SJSA1 (cell line): ENCODE measurements at regions not wholly inside any gene's neighbourhood (a gene's known extent, or its start where the extent isn't known, plus 50 kb on each side); places are given as distances from the start of the nearest gene placed in this dataset.
"Not testable (repeated sequence)": the region's sequence is repeated elsewhere in the genome, so short reads cannot be mapped to it uniquely, and the experiment has no call there.

Experiments
- DNase-seq, 2 experiments: peaks; one replicate each; pipeline ENCODE4 v3.0.0-alpha.2; 2015 to 2020; ENCODE audit warnings: low spot score in 2 of 2, low read depth in 1 of 2
- H3K27ac ChIP-seq: fragments of 250-450 bp; sonication (Bioruptor Pico); 2 replicates; pipeline ENCODE4 v1.5.1; 2020; ENCODE audit warnings: mild to moderate bottlenecking, moderate library complexity
- H3K27me3 ChIP-seq: fragments of 250-450 bp; sonication (Bioruptor Pico); replicated peaks from 2 replicates; pipeline ENCODE4 v1.5.1; 2020; ENCODE audit warnings: mild to moderate bottlenecking, moderate library complexity
- H3K36me3 ChIP-seq: fragments of 250-450 bp; sonication (Bioruptor Pico); 2 replicates; pipeline ENCODE4 v1.5.1; 2020; ENCODE audit warnings: mild to moderate bottlenecking
- H3K4me1 ChIP-seq: fragments of 250-450 bp; sonication (Bioruptor Pico); replicated peaks from 2 replicates; pipeline ENCODE4 v1.6.1; 2021; ENCODE audit warnings: mild to moderate bottlenecking
- H3K4me3 ChIP-seq: fragments of 250-450 bp; sonication (Bioruptor Pico); 2 replicates; pipeline ENCODE4 v1.5.1; 2020; ENCODE audit warnings: mild to moderate bottlenecking
- H3K9me3 ChIP-seq: fragments of 250-450 bp; sonication (Bioruptor Pico); replicated peaks from 2 replicates; pipeline ENCODE4 v1.5.1; 2020; ENCODE audit warnings: mild to moderate bottlenecking

DNA sequence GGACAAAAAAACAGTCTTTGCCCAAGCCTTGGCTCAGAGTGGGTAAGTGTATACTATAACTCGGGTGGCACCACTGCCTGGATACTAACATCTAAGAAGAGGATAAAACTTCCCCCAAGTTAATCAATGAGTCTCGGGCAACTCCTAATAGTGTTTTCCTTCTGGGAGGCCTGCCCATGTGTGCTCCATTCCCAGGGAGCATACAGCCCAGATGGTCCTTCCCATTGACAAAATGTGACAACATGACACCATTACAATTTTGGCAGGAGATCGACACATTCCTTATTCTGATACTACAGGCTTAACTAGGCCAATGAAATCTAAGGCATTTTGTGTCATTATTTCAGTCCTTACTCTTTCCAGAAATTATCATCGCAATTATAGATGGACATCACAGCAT is 52.7 kb upstream of the CRIM1 start:
- H3K27ac ChIP-seq, result no peak overlapping the region
- H3K4me1 ChIP-seq, result peaks cover 7% of the 10 kb centered on the region; the same call in 1 of the 2 replicates
- no peaks in the 10 kb centered on the region for H3K36me3 ChIP-seq
- no peaks in the 10 kb centered on the region for H3K27me3 ChIP-seq
- no peaks in the 10 kb centered on the region for H3K9me3 ChIP-seq
- no peak for DNase-seq
- no peak overlapping the region for H3K4me3 ChIP-seq

DNA sequence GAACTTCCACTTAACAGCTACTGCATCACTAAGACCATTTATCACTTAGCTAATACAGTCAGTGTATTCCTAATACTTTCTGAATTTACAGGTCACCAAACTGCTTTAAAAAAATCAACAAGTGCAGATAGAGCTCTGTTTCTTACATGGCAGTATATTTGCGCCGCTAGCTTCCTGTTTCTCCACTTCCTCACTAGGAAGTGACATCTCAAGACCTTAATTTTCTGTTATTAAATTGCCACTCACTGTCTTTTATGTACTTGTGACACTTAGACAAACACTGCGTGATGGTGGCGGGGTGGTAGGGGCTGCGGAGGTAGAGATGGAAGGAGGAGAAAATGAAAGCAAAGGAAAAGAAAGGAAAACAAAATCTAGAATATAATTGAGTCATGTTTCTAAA is 53.7 kb upstream of the CRIM1 start:
- H3K27ac ChIP-seq, result no peak overlapping the region
- no peaks in the 10 kb centered on the region for H3K9me3 ChIP-seq
- no peak for DNase-seq
- no peaks in the 10 kb centered on the region for H3K27me3 ChIP-seq
- no peaks in the 10 kb centered on the region for H3K36me3 ChIP-seq
- H3K4me1 ChIP-seq, result peaks cover 7% of the 10 kb centered on the region; the same call in 1 of the 2 replicates
- no peak overlapping the region for H3K4me3 ChIP-seq

DNA sequence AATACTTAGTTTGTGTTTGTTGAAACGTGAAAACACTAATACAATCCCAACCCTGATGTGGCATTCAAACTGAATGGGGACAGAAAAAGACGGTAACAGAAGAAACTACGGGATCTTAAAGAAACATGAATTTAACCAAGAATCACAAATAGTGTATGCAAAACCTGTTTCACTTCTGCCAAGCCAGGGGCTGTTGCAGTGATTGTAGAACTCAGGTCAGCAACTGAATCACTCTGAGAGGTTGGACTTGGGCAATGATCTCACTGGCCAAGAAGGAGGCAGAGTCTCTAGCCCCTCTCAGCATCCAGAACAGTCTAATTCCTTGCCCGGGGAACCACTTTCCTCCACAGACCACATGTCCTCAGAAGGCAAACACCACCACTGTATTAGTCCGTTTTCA is 54.9 kb upstream of the CRIM1 start:
- DNase-seq, result no peak
- no peaks in the 10 kb centered on the region for H3K27me3 ChIP-seq
- H3K27ac ChIP-seq, result no peak overlapping the region
- no peak overlapping the region for H3K4me3 ChIP-seq
- no peaks in the 10 kb centered on the region for H3K9me3 ChIP-seq
- peaks cover 7% of the 10 kb centered on the region; the same call in 1 of the 2 replicates for H3K4me1 ChIP-seq
- no peaks in the 10 kb centered on the region for H3K36me3 ChIP-seq

DNA sequence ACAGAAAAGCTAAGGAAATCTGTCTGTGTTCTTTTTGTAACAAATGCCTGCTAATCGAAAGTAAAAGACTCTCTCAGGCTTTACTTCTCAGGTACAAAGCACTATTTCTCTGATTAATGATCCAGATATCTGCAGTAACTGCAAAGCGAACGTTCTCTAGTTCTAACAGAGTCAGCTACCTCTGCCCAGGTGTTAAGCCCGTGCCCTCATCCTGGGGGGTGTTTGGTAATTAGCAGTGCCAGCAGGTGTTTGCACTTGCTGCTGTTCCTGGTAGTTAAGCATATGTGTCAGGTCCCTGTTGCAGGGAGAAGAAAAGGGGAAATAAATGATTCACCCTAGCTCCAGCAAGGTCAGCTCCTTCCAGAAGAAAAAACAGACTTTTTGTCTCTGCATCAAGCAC is 58.8 kb upstream of the CRIM1 start:
- no peak overlapping the region for H3K4me3 ChIP-seq
- no peak for DNase-seq
- H3K9me3 ChIP-seq, result no peaks in the 10 kb centered on the region
- no peaks in the 10 kb centered on the region for H3K27me3 ChIP-seq
- peaks cover 7% of the 10 kb centered on the region; the same call in 1 of the 2 replicates for H3K4me1 ChIP-seq
- no peaks in the 10 kb centered on the region for H3K36me3 ChIP-seq
- no peak overlapping the region for H3K27ac ChIP-seq

DNA sequence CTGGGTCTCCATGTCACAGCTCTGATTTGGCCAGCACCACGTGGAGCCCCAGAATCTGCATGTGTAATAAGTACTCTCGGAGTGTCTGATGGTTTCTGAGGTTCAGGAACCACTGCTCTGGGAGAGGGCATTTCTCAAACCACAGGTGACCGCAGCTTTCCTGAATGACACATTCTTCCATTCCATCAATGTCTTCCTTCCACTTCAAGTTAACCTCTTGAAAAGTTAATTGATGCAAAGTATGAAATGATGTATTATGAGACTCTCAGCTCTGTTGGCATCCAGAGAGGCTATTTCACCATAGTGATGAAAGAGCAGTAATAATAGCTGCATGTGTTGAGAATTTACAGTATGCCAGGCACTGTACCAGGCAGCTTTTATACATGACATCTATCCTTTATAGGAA is 61.3 kb upstream of the CRIM1 start:
- Histone ChIP-seq H3K4me3 (no peak overlapping the region), H3K4me1 (no peaks in the 10 kb centered on the region), H3K27ac (no peak overlapping the region), H3K27me3 (no peaks in the 10 kb centered on the region), H3K36me3 (no peaks in the 10 kb centered on the region), H3K9me3 (no peaks in the 10 kb centered on the region)
- DNase-seq, result no peak

DNA sequence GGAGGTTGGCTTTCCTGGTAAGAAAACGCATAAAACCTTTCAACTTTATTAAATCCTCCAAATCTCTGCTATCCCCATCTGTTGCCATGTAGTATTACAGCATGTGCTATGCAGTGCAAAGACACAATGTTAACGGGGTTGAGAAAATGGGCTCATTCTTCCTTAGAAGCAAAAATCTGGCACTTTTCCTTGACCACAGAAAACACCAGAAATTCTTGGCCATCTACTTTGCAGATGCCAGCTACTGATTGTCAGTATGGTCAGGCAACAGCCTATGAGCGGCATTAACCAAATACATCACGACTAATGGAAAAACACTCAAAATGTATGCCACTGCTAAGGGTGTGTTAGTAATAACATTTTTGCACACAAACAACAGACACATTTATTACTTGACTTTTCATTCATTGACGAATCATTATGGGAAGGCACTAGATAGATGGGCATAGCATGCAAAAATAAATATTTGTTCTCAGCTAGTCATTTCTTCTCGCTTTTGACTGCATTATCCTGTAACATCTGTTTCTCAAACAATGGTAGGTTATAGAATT is 65.2 kb upstream of the CRIM1 start:
- no peaks in the 10 kb centered on the region for H3K36me3 ChIP-seq
- H3K9me3 ChIP-seq, result no peaks in the 10 kb centered on the region
- H3K27ac ChIP-seq, result no peak overlapping the region
- H3K4me1 ChIP-seq, result peaks cover 12% of the 10 kb centered on the region; the same call in 1 of the 2 replicates
- DNase-seq, result no peak
- no peaks in the 10 kb centered on the region for H3K27me3 ChIP-seq
- H3K4me3 ChIP-seq, result no peak overlapping the region

DNA sequence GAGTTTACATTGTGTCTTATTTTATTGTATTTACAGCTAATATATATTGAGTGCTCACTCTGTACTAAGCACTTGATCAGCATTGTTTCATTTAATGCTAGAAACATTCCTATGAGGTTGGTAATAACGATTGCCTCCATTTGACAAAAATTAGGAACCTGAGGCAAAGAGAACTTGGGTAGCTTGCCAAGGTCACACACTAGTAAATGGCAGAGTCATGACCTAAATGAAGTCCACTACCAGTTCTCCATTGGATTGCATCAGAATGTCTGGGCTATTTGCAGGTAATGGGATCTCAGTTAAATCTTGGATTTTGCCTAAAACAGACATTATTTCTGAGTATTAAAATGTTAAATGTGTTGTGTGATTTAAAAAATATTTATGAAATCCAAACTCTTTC is 65.8 kb upstream of the CRIM1 start:
- peaks cover 12% of the 10 kb centered on the region; the same call in 1 of the 2 replicates for H3K4me1 ChIP-seq
- no peak for DNase-seq
- no peaks in the 10 kb centered on the region for H3K27me3 ChIP-seq
- H3K27ac ChIP-seq, result no peak overlapping the region
- no peaks in the 10 kb centered on the region for H3K36me3 ChIP-seq
- no peak overlapping the region for H3K4me3 ChIP-seq
- H3K9me3 ChIP-seq, result no peaks in the 10 kb centered on the region

DNA sequence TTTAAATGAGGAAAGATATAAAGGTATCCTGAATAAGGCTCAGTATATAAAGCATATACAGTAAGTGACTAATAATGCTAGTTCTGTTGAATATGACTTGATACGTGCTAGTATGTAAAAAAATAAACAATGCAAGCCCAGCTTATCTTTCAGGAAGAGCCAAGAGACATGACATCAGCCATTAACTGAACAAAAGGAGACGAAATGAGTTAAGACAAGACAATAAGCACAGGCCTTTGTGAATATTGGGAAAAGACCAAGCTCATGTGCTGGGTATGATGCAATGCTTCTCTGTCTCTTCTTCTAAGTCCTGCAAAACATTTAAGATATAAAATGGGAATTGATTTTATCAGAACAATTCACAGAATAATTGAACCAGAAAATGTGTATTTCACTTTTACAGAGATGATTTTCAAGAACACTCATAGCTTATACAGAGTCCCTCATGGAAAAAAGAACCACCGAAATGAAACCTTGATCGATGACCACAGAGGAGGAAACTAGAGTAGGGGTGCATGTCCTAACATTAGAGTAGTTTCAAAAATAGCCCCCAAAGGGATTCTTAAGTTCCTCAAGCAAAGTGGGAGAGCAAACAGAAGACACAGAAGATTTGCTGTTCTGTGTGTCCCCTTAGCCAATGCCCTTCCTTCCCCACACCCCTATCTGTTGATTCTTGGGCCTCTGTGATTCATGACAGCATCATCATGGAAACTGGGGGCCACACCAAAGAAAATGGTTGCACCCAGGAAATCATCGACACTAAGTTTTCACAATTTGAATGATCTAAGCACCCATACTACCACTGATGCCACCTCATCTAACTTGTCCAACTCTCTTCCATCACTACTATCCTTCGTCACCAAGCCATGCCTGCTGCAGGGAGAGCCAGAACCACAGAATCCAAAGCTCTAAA is 68.0 kb upstream of the CRIM1 start:
- H3K4me1 ChIP-seq, result peaks cover 12% of the 10 kb centered on the region; the same call in 1 of the 2 replicates
- H3K27me3 ChIP-seq, result no peaks in the 10 kb centered on the region
- H3K36me3 ChIP-seq, result no peaks in the 10 kb centered on the region
- no peak overlapping the region for H3K4me3 ChIP-seq
- no peak overlapping the region for H3K27ac ChIP-seq
- peak in 1 of 2 experiments; percentile 26 for DNase-seq
- no peaks in the 10 kb centered on the region for H3K9me3 ChIP-seq

DNA sequence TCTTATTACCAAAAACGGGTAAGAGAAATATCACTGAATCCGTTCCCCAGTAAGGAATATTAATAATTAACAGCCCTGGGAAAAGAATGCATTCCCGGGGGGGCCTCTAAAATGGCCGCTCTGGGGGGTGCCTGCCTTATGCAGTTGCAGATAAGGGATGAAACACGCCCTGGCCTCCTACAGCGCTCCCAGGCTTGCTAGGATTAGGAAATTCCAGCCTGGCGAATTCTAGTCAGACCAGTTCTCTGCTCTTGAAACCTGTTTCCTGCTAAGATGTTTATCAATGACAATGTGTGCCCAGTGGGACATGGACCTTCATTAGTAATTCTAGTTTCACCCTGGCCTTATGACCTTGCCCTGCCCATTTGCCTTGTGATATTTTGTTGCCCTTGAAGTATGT is 76.1 kb upstream of the CRIM1 start:
- H3K4me1 ChIP-seq, H3K9me3 ChIP-seq, H3K27me3 ChIP-seq, H3K36me3 ChIP-seq, H3K4me3 ChIP-seq, DNase-seq, H3K27ac ChIP-seq: not testable (repeated sequence)

DNA sequence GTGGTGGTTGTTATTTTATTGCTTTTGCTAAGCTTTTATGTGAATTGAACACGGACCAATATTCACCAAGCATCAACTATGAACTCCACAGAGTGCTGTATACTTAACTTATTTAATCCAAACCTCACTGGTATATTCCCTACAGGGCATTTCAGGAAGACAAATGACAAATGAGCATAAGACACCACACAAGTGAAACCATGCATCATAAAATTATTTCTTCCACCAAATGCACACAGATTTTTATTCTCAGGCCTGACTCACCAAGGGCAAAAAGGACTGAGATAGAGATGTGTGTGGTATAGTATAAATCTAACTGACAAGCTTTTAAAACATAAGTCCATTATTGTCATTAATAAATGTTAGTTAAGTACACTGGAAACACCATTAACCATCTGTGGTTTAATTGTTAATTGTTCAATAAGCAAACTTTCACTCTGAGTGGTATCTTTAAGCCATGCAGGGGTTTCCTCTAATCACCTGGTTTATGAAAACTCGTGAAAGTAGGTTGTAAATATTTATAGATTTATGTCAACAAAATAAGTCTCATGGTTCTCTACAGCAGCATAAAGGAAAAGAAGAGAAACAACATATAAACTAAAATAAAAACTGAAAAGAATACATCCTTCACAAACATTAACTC is 77.6 kb upstream of the CRIM1 start:
- DNase-seq, result no peak

DNA sequence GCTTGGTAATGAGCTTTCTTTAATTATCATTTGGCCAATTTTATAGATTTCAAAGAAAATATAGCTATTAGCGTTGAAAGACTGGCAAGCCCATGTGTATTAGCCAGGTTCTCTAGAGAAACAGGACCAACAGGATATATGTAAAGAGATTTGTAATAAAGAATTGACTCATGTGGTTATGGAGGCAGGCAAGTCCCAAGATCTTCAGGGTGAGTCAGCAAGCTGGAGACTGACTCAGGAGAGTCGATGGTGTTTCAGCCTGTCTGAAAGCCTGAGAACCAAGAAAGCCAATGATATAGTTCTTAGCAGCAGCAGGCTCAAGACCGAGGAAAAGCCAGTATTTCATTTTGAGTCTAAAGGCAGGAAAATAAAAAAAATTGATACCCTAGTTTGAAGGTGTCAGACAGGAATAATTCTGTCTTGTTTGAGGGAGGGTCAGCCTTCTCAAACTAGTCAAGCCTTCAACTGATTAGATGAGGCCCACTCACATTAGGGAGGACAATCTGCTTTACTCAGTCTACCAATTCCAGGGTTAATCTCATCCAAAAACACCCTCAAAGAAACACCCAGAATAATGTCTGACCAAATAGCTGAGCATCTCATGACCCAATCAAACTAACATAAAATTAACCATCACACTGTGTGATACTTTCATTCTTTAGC is 78.3 kb upstream of the CRIM1 start:
- peak; percentile 16 to 49 for DNase-seq
- H3K9me3 ChIP-seq, result no peaks in the 10 kb centered on the region
- no peak overlapping the region for H3K4me3 ChIP-seq
- no peaks in the 10 kb centered on the region for H3K4me1 ChIP-seq
- no peaks in the 10 kb centered on the region for H3K36me3 ChIP-seq
- H3K27ac ChIP-seq, result no peak overlapping the region
- no peaks in the 10 kb centered on the region for H3K27me3 ChIP-seq

More for the DNA sequence above, 77.6 kb upstream of the CRIM1 start:
- no peaks in the 10 kb centered on the region for H3K36me3 ChIP-seq
- H3K4me1 ChIP-seq, result no peaks in the 10 kb centered on the region
- no peak overlapping the region for H3K4me3 ChIP-seq
- H3K27ac ChIP-seq, result no peak overlapping the region
- no peaks in the 10 kb centered on the region for H3K9me3 ChIP-seq
- no peaks in the 10 kb centered on the region for H3K27me3 ChIP-seq

DNA sequence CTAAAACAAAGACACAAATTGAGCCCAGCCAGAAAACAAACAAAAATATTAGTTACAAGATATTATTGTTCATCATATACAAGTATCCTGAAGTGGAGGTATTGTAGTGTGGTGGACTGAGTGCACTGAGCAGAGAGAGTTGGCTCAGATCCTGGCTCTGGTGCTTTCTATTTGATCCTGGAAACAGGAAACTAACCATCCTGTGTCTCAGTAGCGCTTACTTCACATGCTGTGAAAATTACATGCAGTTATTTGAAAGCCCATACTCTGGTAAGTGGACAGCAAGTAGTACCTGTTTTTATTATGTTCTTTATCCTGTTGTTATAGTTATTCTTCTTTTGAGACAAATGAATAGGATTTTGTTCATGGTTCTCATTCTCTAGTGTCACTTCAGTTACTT is 84.3 kb upstream of the CRIM1 start:
- DNase-seq, result no peak
- Histone ChIP-seq H3K27ac (no peak overlapping the region), H3K9me3 (no peaks in the 10 kb centered on the region), H3K27me3 (no peaks in the 10 kb centered on the region; the same call in 1 of the 2 replicates), H3K4me1 (no peaks in the 10 kb centered on the region), H3K36me3 (no peaks in the 10 kb centered on the region), H3K4me3 (no peak overlapping the region)

DNA sequence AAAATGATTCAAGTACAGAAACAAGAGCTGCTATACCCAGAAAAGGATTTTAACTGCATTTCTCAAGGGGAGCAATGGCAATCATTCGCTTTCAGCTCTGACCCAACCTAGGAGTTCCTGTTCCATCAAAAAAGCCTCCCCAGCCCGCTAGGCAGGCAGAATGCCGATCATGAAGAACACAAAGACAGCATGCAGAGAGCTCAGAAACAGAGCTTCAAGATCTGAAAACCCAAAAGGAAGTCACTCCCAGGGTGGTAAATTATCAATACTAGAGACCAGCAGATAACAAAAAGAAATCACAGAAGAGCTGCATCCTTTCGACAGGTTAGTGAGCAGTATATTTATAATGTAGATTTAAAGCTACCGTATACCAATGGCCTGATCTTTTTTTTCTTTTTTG is 84.8 kb upstream of the CRIM1 start:
- H3K4me3 ChIP-seq, result no peak overlapping the region
- no peaks in the 10 kb centered on the region for H3K9me3 ChIP-seq
- no peak for DNase-seq
- H3K36me3 ChIP-seq, result no peaks in the 10 kb centered on the region
- H3K27ac ChIP-seq, result no peak overlapping the region
- H3K4me1 ChIP-seq, result no peaks in the 10 kb centered on the region
- H3K27me3 ChIP-seq, result no peaks in the 10 kb centered on the region; the same call in 1 of the 2 replicates
